NCI-H69 (cell line): ENCODE measurements at regions not wholly inside any gene's neighbourhood (a gene's known extent, or its start where the extent isn't known, plus 50 kb on each side); places are given as distances from the start of the nearest gene placed in this dataset.
"Not testable (repeated sequence)": the region's sequence is repeated elsewhere in the genome, so short reads cannot be mapped to it uniquely, and the experiment has no call there.

Source experiments
- DNase-seq: peaks from one replicate; lab custom pipeline; 2025; lab: John Stamatoyannopoulos, UW

DNA sequence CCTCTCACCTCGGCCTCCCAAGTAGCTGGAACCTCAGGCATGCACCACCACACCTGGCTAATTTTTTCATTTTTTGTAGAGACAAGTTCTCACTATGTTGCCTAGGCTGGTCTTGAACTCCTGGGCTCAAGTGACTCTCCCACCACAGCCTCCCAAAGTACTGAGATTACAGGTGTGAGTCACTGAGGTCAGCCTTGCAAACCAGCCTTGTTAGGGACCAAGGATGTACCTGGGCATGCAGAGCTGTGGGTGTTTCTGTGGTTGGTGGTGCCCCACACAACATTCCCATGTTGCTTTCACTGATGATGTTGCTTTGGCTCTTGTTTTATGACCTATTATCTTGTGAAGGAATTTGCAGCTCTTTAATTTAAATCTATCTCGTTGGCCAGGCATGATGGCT lies 54.8 kb downstream of the OTUD1 start:
- DNase-seq, result no peak

- no peak for DNase-seq
Measured at GRCh38 chr10:23496727-23497126, 57.9 kb downstream of the OTUD1 start.

GRCh38 chr10:23499372-23500132 lies 60.7 kb downstream of the OTUD1 start:
- DNase-seq, result no peak

DNA sequence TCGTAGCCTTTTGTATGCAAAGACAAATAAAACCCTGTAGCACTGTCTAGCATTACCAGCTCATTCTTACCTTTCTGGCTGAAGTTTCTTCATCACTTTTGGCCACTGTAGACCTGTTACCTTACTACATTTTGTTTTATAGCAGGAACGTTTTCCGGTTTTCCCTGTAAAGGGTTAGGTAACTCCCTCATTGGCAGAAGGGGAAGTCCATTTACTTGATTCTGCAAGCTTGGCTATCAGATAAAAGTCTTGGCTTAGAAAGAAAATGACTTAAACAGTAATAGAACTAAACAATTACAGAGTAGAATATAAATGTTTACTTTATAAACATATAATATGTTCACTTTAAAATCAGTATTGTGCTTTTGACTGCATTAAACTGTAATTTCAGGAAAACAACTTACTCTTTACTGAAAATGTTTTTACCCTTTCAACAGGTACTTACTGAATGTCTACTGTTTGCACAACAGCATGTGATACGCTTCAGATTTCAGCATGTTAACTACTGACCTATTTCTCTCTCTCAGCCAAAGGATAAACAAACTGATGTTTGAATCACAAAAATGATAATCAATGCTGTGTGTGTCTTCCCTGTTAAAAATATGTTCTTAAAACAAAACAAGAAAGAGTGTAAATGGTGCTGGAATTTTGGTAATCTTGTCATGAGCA lies 67.1 kb downstream of the OTUD1 start:
- no peak for DNase-seq

DNA sequence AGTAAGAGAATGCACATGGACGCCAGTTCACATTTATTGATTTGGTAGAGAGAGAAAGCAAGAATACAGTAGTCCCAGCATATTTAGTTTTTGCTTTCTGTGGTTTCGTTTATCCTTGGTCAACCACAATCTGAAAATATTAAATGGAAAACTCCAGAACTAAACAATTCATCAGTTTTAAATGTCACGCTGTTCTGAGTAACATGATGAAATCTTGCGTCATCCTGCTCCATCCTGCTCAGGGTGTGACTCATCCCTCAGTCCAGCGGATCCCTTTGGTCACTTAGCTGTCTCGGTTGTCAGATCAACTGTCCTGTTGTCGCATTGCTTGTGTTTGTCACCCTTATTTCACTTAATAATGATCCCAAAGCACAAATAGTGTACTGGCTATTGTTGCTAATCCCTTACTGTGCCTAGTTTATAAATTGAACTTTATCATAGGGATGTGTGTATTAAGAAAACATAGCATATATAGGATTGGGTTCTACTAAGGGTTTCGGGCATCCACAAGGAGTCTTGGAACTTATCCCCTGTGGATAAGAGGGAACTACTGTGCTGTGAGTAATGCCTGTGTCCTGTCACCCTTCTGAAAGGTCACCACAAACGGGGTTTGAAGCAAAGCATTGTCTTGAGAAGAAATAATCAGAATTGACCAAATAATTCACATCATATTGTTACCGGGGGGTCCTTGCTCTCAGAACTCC lies 73.6 kb downstream of the OTUD1 start:
- no peak for DNase-seq

DNA sequence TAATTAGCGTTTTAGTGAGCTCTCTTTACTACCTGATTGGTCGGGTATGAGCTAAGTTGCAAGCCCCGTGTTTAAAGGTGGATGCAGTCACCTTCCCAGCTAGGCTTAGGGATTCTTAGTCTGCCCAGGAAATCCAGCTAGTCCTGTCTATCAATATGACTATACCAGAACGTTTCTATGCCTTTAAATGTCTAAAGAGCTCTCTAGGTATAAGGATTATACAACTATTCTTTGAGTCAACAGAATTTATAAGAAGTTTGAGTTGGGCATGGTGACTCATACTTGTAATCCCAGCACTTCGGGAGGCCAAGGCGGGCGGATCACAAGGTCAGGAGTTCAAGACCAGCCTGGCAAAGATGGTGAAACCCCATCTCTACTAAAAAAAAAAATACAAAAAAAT lies 74.7 kb downstream of the OTUD1 start:
- not testable (repeated sequence) for DNase-seq

- no peak for DNase-seq
Measured at GRCh38 chr10:23514321-23514720, 75.4 kb downstream of the OTUD1 start.

DNA sequence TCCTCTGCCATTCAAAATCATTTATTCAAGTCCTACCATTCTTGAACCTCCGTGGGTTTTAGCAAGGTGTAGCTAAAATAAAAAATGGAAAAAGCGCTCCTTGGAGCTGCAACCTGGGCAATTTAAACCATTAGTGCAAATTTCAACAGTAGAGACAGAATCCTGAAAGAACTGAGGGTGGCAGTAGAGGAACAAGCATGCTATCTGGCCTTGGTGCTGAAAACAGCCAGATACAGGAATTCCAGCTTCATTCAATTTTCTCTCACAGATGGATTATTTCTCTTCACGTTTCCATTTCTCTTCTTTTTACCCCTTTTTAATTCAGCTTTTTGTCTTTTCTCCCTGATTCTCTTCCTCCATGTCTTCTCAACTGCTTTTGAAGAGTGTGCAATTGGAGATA lies 77.7 kb downstream of the OTUD1 start:
- DNase-seq, result no peak

DNA sequence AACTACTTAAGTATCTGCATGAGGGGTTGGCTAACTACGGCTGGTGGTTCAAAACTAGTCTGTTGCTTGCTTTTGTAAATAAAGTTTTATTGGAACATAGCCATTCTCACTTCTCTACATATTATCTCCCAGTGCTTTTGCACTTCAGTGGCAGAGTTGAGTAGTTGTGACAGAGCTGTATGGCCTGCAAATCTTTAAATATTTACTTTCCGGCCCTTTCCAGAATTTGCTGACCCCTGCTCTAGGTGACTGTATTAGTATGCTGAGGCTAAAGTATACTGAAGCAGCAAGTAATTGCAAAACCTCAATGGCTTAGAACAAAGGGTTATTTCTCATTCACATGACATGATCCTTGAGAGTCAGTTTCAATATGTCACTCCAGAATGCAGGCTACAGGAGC lies 78.3 kb downstream of the OTUD1 start:
- DNase-seq, result no peak

GRCh38 chr10:23521735-23522134 lies 82.9 kb downstream of the OTUD1 start:
- no peak for DNase-seq

GRCh38 chr10:23522345-23522744 lies 83.5 kb downstream of the OTUD1 start:
- DNase-seq, result no peak

- no peak for DNase-seq
Measured at GRCh38 chr10:23523251-23523650, 84.4 kb downstream of the OTUD1 start.

DNA sequence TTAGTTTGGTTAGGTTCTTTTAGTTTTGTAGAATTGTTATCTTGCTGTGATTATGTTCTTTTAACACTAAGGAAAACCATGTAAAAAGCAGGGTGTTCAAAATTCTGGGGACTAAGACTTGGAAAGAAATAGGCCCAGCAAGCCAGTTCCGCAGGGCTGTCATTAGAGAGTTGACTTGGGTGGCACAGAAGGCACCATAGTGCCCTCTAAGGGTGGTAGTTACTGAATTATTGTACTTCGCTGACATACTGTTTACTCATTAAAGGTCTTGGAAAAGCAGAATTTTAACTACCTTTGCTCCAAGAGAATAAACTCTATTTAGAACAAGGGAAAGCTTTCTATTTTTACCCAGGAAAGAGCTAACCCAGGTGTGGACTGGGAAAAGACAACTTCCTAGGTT lies 86.5 kb downstream of the OTUD1 start:
- DNase-seq, result no peak

- DNase-seq, result no peak
Measured at GRCh38 chr10:23528419-23528818, 89.5 kb downstream of the OTUD1 start.

DNA sequence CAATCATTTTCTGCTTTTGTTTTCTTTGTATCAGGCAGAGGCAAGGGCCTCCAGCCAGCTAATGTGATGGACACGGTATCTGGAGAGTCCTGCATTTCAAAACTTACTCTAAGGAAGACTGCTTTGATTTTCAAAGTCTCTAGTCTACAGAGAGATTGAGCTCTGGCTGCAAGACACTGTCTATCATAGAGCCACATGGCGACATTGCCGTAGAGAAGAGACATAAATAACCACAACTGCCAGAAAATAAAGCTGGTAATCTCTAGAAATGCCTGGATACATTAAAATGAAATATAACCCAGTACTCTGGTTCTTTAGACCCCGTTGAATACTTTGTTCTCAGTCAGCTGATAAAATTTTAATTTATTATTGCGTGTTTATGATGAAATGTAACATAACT lies 90.8 kb downstream of the OTUD1 start:
- DNase-seq, result no peak

DNA sequence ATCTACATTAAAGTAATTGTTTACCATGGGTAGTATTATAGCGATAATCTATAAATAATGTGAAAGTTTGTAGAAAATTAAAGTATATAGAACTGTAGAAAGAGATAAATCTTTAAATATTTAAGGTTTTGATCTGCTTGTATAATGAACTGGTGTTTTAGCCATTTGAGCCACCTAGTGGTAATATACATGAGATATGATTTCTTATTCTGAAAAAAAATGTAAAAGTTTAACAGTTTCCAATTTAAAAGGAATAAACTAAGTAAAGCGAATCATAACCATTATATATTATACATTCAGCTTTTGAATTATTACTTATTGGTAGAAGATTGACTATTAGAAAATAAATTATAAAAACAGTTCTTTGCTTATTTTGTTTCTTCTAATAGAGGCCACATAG lies 91.2 kb downstream of the OTUD1 start:
- DNase-seq, result no peak

GRCh38 chr10:23533212-23533611 lies 94.3 kb downstream of the OTUD1 start:
- DNase-seq, result no peak

DNA sequence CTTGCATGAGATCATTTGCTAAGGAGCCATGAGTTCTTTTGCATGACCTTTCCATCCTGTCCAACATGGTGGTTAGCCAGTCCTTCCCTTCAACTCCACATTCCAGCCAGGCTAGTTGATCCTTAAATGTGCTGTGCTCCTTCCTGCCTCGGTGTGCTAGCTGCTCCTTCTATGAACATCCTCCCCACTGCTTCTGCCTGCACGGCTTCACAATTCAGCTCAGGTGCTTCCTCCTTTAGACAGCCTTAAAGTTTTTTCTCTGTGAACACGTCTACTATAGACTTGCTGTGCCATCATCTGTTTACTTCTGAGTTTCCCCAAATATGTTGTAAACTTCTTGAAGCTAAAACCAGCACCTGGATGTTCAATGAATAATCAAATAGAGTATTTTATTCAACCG lies 95.5 kb downstream of the OTUD1 start:
- DNase-seq, result no peak

DNA sequence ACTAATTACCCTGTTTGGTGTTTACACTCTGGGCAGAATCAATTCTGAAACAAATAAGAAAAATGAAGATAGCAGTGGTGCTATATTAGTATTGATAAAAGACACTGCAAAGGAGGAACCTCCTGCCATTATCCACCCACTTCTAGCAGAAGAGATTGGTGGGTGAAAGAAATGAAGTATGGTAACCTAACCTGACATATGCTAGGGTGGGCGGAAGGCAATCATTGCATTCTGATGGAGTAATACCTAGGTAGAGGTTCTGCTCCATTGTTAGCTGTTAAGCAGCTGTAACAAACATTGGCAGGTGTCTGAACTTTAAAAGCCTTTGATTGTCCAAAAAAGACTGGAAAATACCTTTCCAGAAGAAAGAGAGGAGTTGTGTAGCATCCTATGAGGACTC lies 95.9 kb downstream of the OTUD1 start:
- DNase-seq, result no peak

GRCh38 chr10:23535381-23535780 lies 96.5 kb downstream of the OTUD1 start:
- no peak for DNase-seq

- no peak for DNase-seq
Measured at GRCh38 chr10:23538968-23539367, 100.1 kb downstream of the OTUD1 start.

DNA sequence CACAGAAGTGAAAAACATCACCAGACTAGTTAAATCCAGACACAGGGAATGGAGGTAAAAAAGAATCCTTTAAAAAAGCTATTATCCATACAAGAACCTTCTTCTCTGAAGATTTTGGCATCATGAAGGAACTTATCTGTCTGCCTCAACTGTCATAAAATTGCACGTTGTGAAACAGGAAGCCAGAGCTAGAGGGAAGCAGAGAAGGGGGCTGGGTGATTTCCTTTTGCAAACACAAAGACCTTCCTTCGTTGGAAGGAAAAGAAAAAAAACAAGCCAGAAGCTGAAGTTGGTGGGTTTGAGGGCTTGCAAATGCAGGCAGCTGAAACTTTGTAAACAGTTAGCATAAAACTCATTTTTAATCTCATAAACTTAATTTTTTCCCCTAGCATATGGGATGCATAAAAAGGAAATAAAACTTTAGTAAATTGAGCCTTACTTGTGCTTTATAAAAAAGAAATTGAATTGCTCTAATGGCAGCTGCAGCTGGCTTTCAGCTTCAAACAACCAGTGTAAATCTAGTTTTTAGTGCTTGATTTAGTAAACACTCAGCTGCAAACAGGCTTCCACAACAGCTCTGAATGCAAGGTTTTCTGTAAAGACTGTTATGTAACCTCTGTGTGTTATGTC lies 101.6 kb downstream of the OTUD1 start:
- DNase-seq, result no peak
